ENCODE measurements at regions not wholly inside any gene's neighbourhood (a gene's known extent, or its start where the extent isn't known, plus 50 kb on each side); places are given as distances from the start of the nearest gene placed in this dataset.
"Not testable (repeated sequence)": the region's sequence is repeated elsewhere in the genome, so short reads cannot be mapped to it uniquely, and the experiment has no call there.

DNA sequence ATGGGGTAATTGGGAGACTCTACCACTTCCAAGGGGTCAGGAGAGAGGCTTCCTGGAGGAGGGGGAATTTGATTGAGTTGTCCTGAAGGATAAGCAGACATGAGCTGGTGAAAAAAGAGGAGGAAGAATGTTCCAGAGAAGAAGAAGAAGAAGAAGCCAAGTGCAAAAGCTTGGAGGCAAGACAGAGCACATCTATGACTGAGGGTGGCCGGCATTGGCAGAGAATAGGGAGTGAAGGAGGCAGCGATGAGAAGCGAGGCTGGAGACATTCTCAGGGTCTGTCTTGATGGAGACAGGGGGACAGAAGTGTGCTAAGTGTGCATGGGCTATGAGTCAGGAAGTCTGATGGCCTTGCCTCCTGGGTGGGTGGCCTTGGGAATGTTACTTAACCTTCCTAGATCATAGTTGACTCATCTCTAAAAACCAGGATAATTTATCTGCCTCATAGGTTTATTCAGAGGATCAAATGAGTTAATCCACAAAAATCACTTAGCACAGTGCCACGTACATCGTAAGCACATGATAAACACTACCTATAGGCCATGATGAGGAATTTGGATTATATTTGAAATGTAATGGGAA lies 171.7 kb downstream of the ABCC12 start:
- peaks cover 18% of the 10 kb centered on the region; the same call in 1 of the 2 replicates for H3K4me1 ChIP-seq (ENCODE audit: control insufficient read depth, insufficient read depth, low read length)
- H3K9ac ChIP-seq (ENCODE audit: low read length): no peak overlapping the region
- no peak overlapping the region for H3K4me3 ChIP-seq (ENCODE audit: low read depth, low read length)
- no peaks in the 10 kb centered on the region for H3K27me3 ChIP-seq (ENCODE audit: control insufficient read depth, insufficient read depth, low read length)
- no peaks in the 10 kb centered on the region for H3K9me3 ChIP-seq (ENCODE audit: control insufficient read depth, insufficient read depth, low read depth, low read length)
- no peaks in the 10 kb centered on the region for H3K36me3 ChIP-seq (ENCODE audit: control insufficient read depth, insufficient read depth, low read length)
- no peak overlapping the region for H3K27ac ChIP-seq (ENCODE audit: low read depth, low read length)

DNA sequence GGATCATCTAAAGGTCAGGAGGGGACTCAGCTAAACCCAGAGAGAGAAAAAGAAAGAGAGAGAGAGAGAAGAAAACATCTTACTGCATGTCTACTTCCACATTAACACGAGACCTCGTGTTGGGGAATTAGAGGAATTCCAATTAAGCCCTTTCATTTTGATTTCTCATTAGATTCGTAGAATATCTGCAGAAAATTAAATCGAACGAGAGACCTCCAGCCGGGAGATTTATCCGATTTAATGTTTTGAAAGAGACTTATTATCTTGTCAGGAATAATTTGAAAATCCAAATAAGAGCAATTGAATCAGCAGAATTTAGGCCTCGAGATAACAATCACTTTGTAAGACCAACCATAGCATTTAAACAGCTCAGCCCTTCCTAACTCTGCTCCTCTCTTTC lies 175.6 kb downstream of the ABCC12 start:
- Histone ChIP-seq H3K9me3 (ENCODE audit: control insufficient read depth, insufficient read depth, low read depth, low read length) (no peaks in the 10 kb centered on the region), H3K4me1 (ENCODE audit: control insufficient read depth, insufficient read depth, low read length) (peaks cover 13% of the 10 kb centered on the region), H3K27me3 (ENCODE audit: control insufficient read depth, insufficient read depth, low read length) (no peaks in the 10 kb centered on the region), H3K27ac (ENCODE audit: low read depth, low read length) (no peak overlapping the region), H3K36me3 (ENCODE audit: control insufficient read depth, insufficient read depth, low read length) (no peaks in the 10 kb centered on the region), H3K4me3 (ENCODE audit: low read depth, low read length) (no peak overlapping the region), H3K9ac (ENCODE audit: low read length) (no peak overlapping the region)

DNA sequence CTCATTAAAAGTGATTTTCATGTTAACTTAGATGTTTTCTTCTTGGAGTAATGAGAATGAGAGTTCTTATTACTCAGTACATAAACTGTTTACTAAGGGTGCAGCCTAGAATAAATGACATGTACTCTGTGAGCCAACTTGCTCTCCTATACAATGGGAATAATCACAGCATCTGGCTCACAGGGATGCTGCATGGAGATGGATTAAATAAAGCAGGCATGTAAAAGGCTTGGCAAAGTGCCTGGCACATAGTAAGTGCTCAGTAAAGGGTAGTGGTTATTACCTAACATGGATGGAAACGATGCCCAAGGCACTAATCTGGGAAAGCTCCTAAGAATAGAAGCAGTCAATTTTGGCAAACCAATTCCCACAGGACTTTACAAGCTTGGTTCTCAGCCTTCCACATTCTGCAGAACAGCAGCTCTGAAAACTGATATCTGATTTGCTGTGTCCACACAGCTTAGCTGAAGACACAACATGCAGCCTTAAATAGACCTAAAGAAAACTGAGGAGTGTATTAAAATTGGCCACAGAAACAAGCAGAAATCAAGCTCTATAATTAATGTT lies 176.1 kb downstream of the ABCC12 start:
- Histone ChIP-seq H3K27ac (ENCODE audit: low read depth, low read length) (no peak overlapping the region), H3K4me3 (ENCODE audit: low read depth, low read length) (no peak overlapping the region), H3K27me3 (ENCODE audit: control insufficient read depth, insufficient read depth, low read length) (no peaks in the 10 kb centered on the region), H3K9ac (ENCODE audit: low read length) (no peak overlapping the region), H3K4me1 (ENCODE audit: control insufficient read depth, insufficient read depth, low read length) (peaks cover 11% of the 10 kb centered on the region), H3K36me3 (ENCODE audit: control insufficient read depth, insufficient read depth, low read length) (no peaks in the 10 kb centered on the region), H3K9me3 (ENCODE audit: control insufficient read depth, insufficient read depth, low read depth, low read length) (no peaks in the 10 kb centered on the region)

DNA sequence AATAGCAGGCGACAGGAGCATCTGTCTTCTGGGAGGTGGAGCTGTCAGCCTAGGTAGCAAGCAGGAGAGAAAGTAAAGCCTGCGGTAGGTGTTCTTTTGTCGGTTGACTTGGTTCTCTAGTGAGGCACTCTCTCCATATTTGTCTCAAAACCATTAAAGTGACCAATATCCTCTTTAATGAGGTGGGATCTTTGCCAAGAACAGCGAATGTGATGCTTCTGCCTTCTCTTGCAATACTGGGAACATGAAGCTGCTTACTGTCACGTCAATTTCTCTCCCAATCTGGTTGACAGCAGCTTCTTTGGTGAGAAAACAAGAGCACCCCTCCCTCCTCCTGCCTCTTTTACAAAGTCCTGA lies 176.7 kb downstream of the ABCC12 start:
- no peak overlapping the region for H3K27ac ChIP-seq (ENCODE audit: low read depth, low read length)

DNA sequence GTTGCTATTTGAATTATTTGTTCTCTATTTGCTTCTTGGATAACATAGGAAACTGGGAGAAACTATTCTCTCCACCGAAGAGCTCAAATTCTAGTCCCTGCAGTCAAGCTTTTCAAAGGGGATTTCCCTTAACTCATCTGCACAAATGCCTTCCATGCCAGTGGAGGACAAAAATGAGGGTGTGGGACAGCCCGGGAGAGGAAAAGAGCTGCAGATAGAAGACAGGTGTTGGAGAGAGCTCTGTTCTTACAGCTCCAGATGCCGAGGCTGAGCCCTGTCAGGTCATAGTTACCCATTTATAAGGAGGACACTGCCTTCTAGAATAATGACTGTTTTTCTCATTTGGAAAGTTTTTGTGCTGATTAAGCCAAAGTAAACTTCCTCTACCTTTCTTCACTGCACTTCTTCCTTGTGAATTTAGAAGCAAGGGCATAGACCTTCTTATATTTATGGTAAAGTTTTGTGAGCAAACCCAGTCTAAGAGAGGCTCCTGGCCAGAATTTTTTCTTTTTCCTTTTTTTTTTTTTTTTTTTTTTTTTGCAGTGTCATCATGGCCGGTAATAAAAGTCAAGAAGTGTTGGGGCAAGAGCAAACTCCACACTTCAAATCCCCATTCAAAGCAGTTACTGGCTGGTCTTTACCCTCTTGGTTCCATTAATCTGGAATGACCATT lies 177.2 kb downstream of the ABCC12 start:
- Histone ChIP-seq H3K36me3 (ENCODE audit: control insufficient read depth, insufficient read depth, low read length) (no peaks in the 10 kb centered on the region), H3K4me3 (ENCODE audit: low read depth, low read length) (no peak overlapping the region), H3K9me3 (ENCODE audit: control insufficient read depth, insufficient read depth, low read depth, low read length) (no peaks in the 10 kb centered on the region), H3K4me1 (ENCODE audit: control insufficient read depth, insufficient read depth, low read length) (peaks cover 11% of the 10 kb centered on the region), H3K27me3 (ENCODE audit: control insufficient read depth, insufficient read depth, low read length) (no peaks in the 10 kb centered on the region), H3K9ac (ENCODE audit: low read length) (no peak overlapping the region), H3K27ac (ENCODE audit: low read depth, low read length) (no peak overlapping the region)

More for the DNA sequence above, 176.7 kb downstream of the ABCC12 start:
- peaks cover 11% of the 10 kb centered on the region for H3K4me1 ChIP-seq (ENCODE audit: control insufficient read depth, insufficient read depth, low read length)
- H3K9me3 ChIP-seq (ENCODE audit: control insufficient read depth, insufficient read depth, low read depth, low read length): no peaks in the 10 kb centered on the region
- no peaks in the 10 kb centered on the region for H3K36me3 ChIP-seq (ENCODE audit: control insufficient read depth, insufficient read depth, low read length)
- no peak overlapping the region for H3K9ac ChIP-seq (ENCODE audit: low read length)
- no peak overlapping the region for H3K4me3 ChIP-seq (ENCODE audit: low read depth, low read length)
- no peaks in the 10 kb centered on the region for H3K27me3 ChIP-seq (ENCODE audit: control insufficient read depth, insufficient read depth, low read length)

DNA sequence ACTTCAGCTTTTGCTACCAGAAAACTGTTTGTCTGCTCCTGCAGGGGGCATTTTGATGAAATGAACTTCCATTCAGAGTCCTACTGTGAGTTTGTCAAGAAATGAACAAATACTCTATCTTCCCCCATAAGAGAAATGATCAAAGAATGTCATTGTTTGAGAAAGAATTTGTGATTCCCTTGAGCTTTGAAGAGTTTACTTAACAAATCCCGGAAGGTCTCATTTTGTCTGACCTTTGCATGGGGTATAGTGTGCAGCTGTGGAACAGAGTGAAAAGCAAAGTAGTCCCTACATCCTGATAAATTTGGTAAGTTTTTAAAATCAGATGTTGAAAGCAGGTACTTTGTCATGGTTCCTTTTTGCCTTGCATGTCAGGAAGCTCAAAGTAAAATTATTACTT lies 178.0 kb downstream of the ABCC12 start:
- Histone ChIP-seq H3K9me3 (ENCODE audit: control insufficient read depth, insufficient read depth, low read depth, low read length) (no peaks in the 10 kb centered on the region), H3K36me3 (ENCODE audit: control insufficient read depth, insufficient read depth, low read length) (no peaks in the 10 kb centered on the region), H3K27me3 (ENCODE audit: control insufficient read depth, insufficient read depth, low read length) (no peaks in the 10 kb centered on the region), H3K4me1 (ENCODE audit: control insufficient read depth, insufficient read depth, low read length) (peaks cover 11% of the 10 kb centered on the region), H3K4me3 (ENCODE audit: low read depth, low read length) (no peak overlapping the region), H3K9ac (ENCODE audit: low read length) (no peak overlapping the region), H3K27ac (ENCODE audit: low read depth, low read length) (no peak overlapping the region)

DNA sequence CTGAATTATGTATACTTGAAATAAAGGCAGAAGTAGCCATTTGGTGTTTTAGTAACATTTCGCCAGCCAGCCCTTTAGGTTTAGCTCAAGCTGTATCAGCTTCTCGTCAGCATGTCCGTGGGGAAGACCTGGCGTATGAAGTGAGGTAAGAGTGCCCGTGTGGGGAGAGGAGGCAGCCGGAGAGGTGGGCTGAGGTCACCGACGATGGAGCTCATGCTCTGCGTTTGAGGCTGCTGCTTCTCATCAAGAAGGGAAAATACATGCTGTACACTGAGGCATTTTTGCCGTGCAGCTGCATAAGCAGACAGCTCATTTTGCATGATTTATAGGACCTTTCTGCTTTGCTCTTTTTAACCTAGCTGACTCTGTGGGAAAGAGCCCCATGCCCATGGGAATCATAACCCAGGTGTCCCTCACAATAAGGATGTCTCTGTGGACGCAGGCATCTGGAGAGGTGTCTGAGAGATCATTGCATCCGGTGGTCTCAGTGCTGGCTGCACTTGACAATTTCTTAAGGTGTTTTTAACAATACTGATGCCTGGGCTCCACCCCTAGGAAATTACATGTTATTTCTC lies 179.1 kb downstream of the ABCC12 start:
- H3K4me3 ChIP-seq (ENCODE audit: low read depth, low read length): no peak overlapping the region

DNA sequence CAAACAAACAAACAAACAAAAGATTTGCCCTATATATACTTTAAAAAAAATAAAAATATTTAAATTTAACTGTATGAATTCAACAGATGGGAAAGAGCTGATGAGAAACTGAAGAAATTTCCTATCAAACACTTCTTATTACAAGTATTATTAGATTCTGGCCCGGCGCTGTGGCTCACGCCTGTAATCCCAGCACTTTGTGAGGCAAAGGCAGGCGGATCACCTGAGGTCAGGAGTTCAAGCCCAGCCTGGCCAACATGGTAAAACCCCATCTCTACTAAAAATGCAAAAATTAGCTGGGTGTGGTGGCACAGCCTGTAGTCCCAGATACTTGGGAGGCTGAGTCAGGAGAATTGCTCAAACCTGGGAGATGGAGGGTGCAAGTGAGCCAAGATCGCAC lies 180.8 kb downstream of the ABCC12 start:
- peaks cover 11% of the 10 kb centered on the region for H3K4me1 ChIP-seq (ENCODE audit: control insufficient read depth, insufficient read depth, low read length)
- not testable (repeated sequence) for H3K27me3 ChIP-seq (ENCODE audit: control insufficient read depth, insufficient read depth, low read length); H3K9ac ChIP-seq (ENCODE audit: low read length); H3K27ac ChIP-seq (ENCODE audit: low read depth, low read length); H3K4me3 ChIP-seq (ENCODE audit: low read depth, low read length); H3K9me3 ChIP-seq (ENCODE audit: control insufficient read depth, insufficient read depth, low read depth, low read length); H3K36me3 ChIP-seq (ENCODE audit: control insufficient read depth, insufficient read depth, low read length)

More for the DNA sequence above, 179.1 kb downstream of the ABCC12 start:
- H3K27ac ChIP-seq (ENCODE audit: low read depth, low read length): no peak overlapping the region
- H3K36me3 ChIP-seq (ENCODE audit: control insufficient read depth, insufficient read depth, low read length): no peaks in the 10 kb centered on the region
- H3K9ac ChIP-seq (ENCODE audit: low read length): no peak overlapping the region
- no peaks in the 10 kb centered on the region for H3K9me3 ChIP-seq (ENCODE audit: control insufficient read depth, insufficient read depth, low read depth, low read length)
- H3K4me1 ChIP-seq (ENCODE audit: control insufficient read depth, insufficient read depth, low read length): peaks cover 11% of the 10 kb centered on the region
- H3K27me3 ChIP-seq (ENCODE audit: control insufficient read depth, insufficient read depth, low read length): no peaks in the 10 kb centered on the region

DNA sequence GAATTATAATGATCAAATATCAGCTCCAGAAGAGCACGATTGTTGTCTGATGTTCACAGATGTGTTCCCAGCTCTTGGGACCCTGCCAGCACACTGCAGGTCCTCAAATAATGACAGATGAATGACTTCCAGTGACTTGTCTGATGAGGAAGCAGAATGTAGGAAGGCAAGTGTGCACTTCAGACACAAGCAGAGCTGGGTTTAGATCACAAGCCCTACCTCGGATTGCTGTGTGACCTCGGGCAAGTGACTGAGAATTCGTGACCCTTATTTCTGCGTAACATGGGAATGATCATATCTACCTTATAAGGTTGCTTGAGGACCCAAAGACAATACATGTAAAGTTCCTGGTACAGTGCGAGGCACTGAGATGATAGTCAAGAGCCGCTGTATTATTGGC lies 182.2 kb downstream of the ABCC12 start:
- no peak overlapping the region for H3K9ac ChIP-seq (ENCODE audit: low read length)
- H3K27me3 ChIP-seq (ENCODE audit: control insufficient read depth, insufficient read depth, low read length): no peaks in the 10 kb centered on the region
- H3K27ac ChIP-seq (ENCODE audit: low read depth, low read length): no peak overlapping the region
- H3K4me3 ChIP-seq (ENCODE audit: low read depth, low read length): no peak overlapping the region
- peaks cover 4% of the 10 kb centered on the region for H3K4me1 ChIP-seq (ENCODE audit: control insufficient read depth, insufficient read depth, low read length)
- no peaks in the 10 kb centered on the region for H3K9me3 ChIP-seq (ENCODE audit: control insufficient read depth, insufficient read depth, low read depth, low read length)
- no peaks in the 10 kb centered on the region for H3K36me3 ChIP-seq (ENCODE audit: control insufficient read depth, insufficient read depth, low read length)

DNA sequence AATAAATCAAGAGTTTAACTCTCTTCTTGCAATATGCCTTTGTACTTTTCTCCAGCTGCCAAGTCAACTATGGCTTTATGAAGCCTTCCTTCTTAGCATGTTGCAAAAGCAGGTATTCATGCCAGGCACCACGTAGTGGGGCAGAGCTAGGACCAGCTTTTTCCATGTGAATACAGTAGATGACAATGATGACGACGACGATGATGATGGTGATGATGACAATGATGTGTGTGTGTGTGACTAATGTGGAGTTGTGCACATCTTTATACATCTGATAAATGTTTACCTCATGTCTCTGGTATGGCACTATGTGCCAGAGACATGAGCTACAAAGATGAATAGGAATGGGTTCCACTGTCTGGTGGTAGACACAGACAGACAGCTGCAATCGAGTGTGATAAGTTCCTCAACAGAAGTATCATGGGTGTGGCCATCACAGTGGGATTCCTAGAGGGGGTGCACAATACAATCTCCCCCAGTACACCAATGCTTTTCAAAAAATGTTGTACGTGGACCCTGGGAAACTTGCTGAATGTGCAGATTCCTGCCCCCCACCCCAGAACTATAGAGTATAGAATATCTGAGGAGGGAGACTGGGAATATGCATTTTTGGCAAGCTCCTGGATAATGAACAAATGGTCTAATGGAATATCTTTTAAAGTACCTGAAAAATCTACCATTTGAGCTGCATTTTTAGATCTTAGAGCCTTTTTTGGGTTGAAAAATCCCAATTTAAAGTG lies 183.4 kb downstream of the ABCC12 start:
- no peak overlapping the region for H3K4me3 ChIP-seq (ENCODE audit: low read depth, low read length)
- H3K4me1 ChIP-seq (ENCODE audit: control insufficient read depth, insufficient read depth, low read length): no peaks in the 10 kb centered on the region
- H3K36me3 ChIP-seq (ENCODE audit: control insufficient read depth, insufficient read depth, low read length): no peaks in the 10 kb centered on the region
- no peak overlapping the region for H3K9ac ChIP-seq (ENCODE audit: low read length)
- no peak overlapping the region for H3K27ac ChIP-seq (ENCODE audit: low read depth, low read length)
- no peaks in the 10 kb centered on the region for H3K9me3 ChIP-seq (ENCODE audit: control insufficient read depth, insufficient read depth, low read depth, low read length)
- no peaks in the 10 kb centered on the region for H3K27me3 ChIP-seq (ENCODE audit: control insufficient read depth, insufficient read depth, low read length)

DNA sequence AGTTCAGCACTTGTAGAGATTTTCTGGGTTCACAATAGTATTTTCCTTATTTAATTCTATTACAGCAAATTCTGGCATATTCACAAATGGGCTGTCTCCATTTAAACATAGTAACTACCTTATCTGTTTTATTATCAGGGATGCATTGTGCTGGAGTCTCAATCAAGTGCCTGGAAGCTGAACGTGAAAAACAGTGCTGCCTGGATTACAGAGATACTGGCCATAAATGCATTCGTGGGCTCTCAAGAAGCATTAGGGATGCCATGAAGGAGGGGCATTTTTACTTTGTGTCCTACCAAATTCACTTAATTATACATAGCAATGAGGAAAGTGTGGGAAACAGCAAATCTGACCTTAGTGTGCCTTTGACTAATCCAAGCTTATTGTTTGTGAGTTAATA lies 184.6 kb downstream of the ABCC12 start:
- Histone ChIP-seq H3K27me3 (ENCODE audit: control insufficient read depth, insufficient read depth, low read length) (no peaks in the 10 kb centered on the region), H3K9me3 (ENCODE audit: control insufficient read depth, insufficient read depth, low read depth, low read length) (no peaks in the 10 kb centered on the region), H3K9ac (ENCODE audit: low read length) (no peak overlapping the region), H3K27ac (ENCODE audit: low read depth, low read length) (no peak overlapping the region), H3K4me3 (ENCODE audit: low read depth, low read length) (no peak overlapping the region), H3K4me1 (ENCODE audit: control insufficient read depth, insufficient read depth, low read length) (peaks cover 2% of the 10 kb centered on the region), H3K36me3 (ENCODE audit: control insufficient read depth, insufficient read depth, low read length) (no peaks in the 10 kb centered on the region)
